OCI-LY7 (cell line): ENCODE measurements at regions not wholly inside any gene's neighbourhood (a gene's known extent, or its start where the extent isn't known, plus 50 kb on each side); places are given as distances from the start of the nearest gene placed in this dataset.

Source experiments
- BruUV-seq: library from RNA; stranded (reverse); fragments of 400-500 nt; replicated peaks from 2 replicates; lab custom pipeline; 2021; lab: Mats Ljungman, UMichigan
- CTCF ChIA-PET: fragments of 300-600 bp; sonication (Branson Sonifier 250); formaldehyde crosslinking; loops from one replicate; lab custom pipeline; 2022; ENCODE audit warnings: antibody characterized with exemption; ENCODE audit not compliant: unreplicated experiment; lab: Charles Lee
- POLR2A ChIA-PET: fragments of 300-600 bp; sonication (Branson Sonifier 250); formaldehyde crosslinking; loops from one replicate; lab custom pipeline; 2022; ENCODE audit warnings: antibody characterized with exemption; lab: Charles Lee
- DNase-seq: peaks from one replicate; pipeline ENCODE4 v3.0.0-alpha.2; 2015; ENCODE audit warnings: low spot score
- H2AFZ ChIP-seq: fragments of 200-600 bp; sonication (generic), shearing (Covaris generic); 2 replicates; pipeline ENCODE4 v1.6.1; 2014; ENCODE audit warnings: mild to moderate bottlenecking, antibody characterized with exemption, low read length, moderate library complexity
- H3K27ac ChIP-seq: fragments of 200-600 bp; sonication (generic); 2 replicates; pipeline ENCODE4 v1.5.1; 2014; ENCODE audit warnings: mixed run types, low read depth, mild to moderate bottlenecking, moderate library complexity, low read length, inconsistent platforms; ENCODE audit not compliant: poor library complexity, severe bottlenecking
- H3K36me3 ChIP-seq: fragments of 200-600 bp; sonication (generic); 2 replicates; pipeline ENCODE4 v1.6.1; 2014; ENCODE audit warnings: mild to moderate bottlenecking, antibody characterized with exemption, low read length, moderate library complexity, mixed read lengths; ENCODE audit not compliant: insufficient read depth
- H3K4me1 ChIP-seq: fragments of 200-600 bp; sonication (generic); 2 replicates; pipeline ENCODE4 v1.5.1; 2014; ENCODE audit warnings: mild to moderate bottlenecking, low read length; ENCODE audit not compliant: insufficient read depth, poor library complexity, severe bottlenecking
- H3K4me2 ChIP-seq: fragments of 200-600 bp; sonication (generic); 2 replicates; pipeline ENCODE4 v1.6.1; 2014; ENCODE audit warnings: mild to moderate bottlenecking, low read length
- H3K4me3 ChIP-seq: fragments of 200-600 bp; sonication (generic); 2 replicates; pipeline ENCODE4 v1.5.1; 2014; ENCODE audit warnings: mild to moderate bottlenecking, low read depth, low read length; ENCODE audit not compliant: poor library complexity, severe bottlenecking
- H3K79me2 ChIP-seq: fragments of 200-600 bp; sonication (generic); 2 replicates; pipeline ENCODE4 v1.6.1; 2016; ENCODE audit warnings: low read depth, mild to moderate bottlenecking, low read length, moderate library complexity, mixed read lengths; ENCODE audit not compliant: insufficient read depth
- H3K9me2 ChIP-seq: fragments of 200-600 bp; sonication (generic); 2 replicates; pipeline ENCODE4 v1.6.1; 2016; ENCODE audit warnings: mild to moderate bottlenecking, low read length, mixed read lengths; ENCODE audit not compliant: insufficient read depth
- H3K9me3 ChIP-seq: fragments of 200-600 bp; sonication (generic); 2 replicates; pipeline ENCODE4 v1.6.1; 2014; ENCODE audit warnings: mild to moderate bottlenecking, mixed run types, low read length, mixed read lengths
- H4K20me1 ChIP-seq: fragments of 200-600 bp; sonication (generic); 2 replicates; pipeline ENCODE4 v1.6.1; 2014; ENCODE audit warnings: mild to moderate bottlenecking, antibody characterized with exemption, low read length, moderate library complexity, mixed read lengths; ENCODE audit not compliant: insufficient read depth
- CTCF ChIP-seq: fragments of 200-600 bp; sonication (generic); conservative IDR thresholded peaks from 2 replicates; pipeline ENCODE4 v1.5.1; 2014; ENCODE audit warnings: mild to moderate bottlenecking, antibody characterized with exemption, low read length, moderate library complexity, mixed read lengths
- EZH2phosphoT487 ChIP-seq: fragments of 200-600 bp; sonication (generic); IDR thresholded peaks from 2 replicates; pipeline ENCODE4 v1.6.1; 2018; ENCODE audit warnings: low read depth, borderline replicate concordance, mild to moderate bottlenecking, mixed run types, antibody characterized with exemption, low read length, moderate library complexity, mixed read lengths
- intact Hi-C: fragments of 100-400 bp; cut with micrococcal nuclease; formaldehyde crosslinking; loops from one replicate; pipeline ENCODE4 v1.10.0; 2022; ENCODE audit not compliant: unreplicated experiment

- POLR2A ChIA-PET: interaction anchor here (0.6 kb wide), 1 partner anchor 171 kb away, joined by 5 read pairs; no protein-coding TSS in a partner anchor
Measured at GRCh38 chr12:113747017-113747416, 219.1 kb downstream of the RBM19 start.

GRCh38 chr12:113744802-113745395, 221.2 kb downstream of the RBM19 start:
- Histone ChIP-seq H3K36me3 (no peaks in the 10 kb centered on the region), H3K9me3 (no peaks in the 10 kb centered on the region), H4K20me1 (no peaks in the 10 kb centered on the region), H3K79me2 (no peaks in the 10 kb centered on the region), H3K27ac (no peak overlapping the region), H3K9me2 (no peaks in the 10 kb centered on the region), H3K4me2 (no peak overlapping the region), H3K4me3 (no peak overlapping the region), H3K4me1 (no peaks in the 10 kb centered on the region), H2AFZ (no peak overlapping the region)
- no peak for DNase-seq
- TF ChIP-seq CTCF (no peak), EZH2phosphoT487 (no peak)
- ChIA-PET POLR2A (no interaction called here), CTCF (no interaction called here)
- intact Hi-C loops: no loop called here
- no TSS peak for BruUV-seq

More at GRCh38 chr12:113747017-113747416, 219.1 kb downstream of the RBM19 start:
- Histone ChIP-seq H3K79me2 (no peaks in the 10 kb centered on the region), H3K27ac (no peak overlapping the region), H2AFZ (no peak overlapping the region), H3K4me3 (no peak overlapping the region), H3K9me2 (no peaks in the 10 kb centered on the region), H3K4me2 (no peak overlapping the region), H3K9me3 (no peaks in the 10 kb centered on the region), H3K36me3 (no peaks in the 10 kb centered on the region), H3K4me1 (no peaks in the 10 kb centered on the region), H4K20me1 (no peaks in the 10 kb centered on the region)
- CTCF ChIA-PET: no interaction called here
- intact Hi-C loops: no loop called here
- TF ChIP-seq CTCF: no peak
- TF ChIP-seq EZH2phosphoT487: no peak
- no peak for DNase-seq
- BruUV-seq: no TSS peak

GRCh38 chr12:113742801-113743200, 223.3 kb downstream of the RBM19 start:
- Histone ChIP-seq H2AFZ (no peak overlapping the region), H3K9me3 (no peaks in the 10 kb centered on the region), H3K79me2 (no peaks in the 10 kb centered on the region), H4K20me1 (no peaks in the 10 kb centered on the region), H3K4me1 (no peaks in the 10 kb centered on the region), H3K4me3 (no peak overlapping the region), H3K9me2 (no peaks in the 10 kb centered on the region), H3K36me3 (no peaks in the 10 kb centered on the region), H3K4me2 (no peak overlapping the region), H3K27ac (no peak overlapping the region)
- intact Hi-C loops: no loop called here
- BruUV-seq: no TSS peak
- TF ChIP-seq EZH2phosphoT487: no peak
- no peak for TF ChIP-seq CTCF
- CTCF ChIA-PET: no interaction called here
- DNase-seq: no peak
- POLR2A ChIA-PET: no interaction called here
